Naive B cell (primary cell): ENCODE measurements at regions not wholly inside any gene's neighbourhood (a gene's known extent, or its start where the extent isn't known, plus 50 kb on each side); places are given as distances from the start of the nearest gene placed in this dataset.

Experiments used
- ATAC-seq, 2 donors: fragments of 150-1000 bp; cut with Tn5 transposase; 2 replicates each; pipeline ENCODE4 v1.10.0; 2021; ENCODE audit warnings: low read depth in 2 of 2, mild to moderate bottlenecking in 2 of 2, moderate library complexity in 2 of 2
- DNase-seq: peaks from one replicate; pipeline ENCODE4 v3.0.0; 2022
- H3K27ac Mint-ChIP-seq, 6 donors: one replicate each; pipeline ENCODE4 v1.8.0; 2020 to 2022; ENCODE audit warnings: mild to moderate bottlenecking in 6 of 6, mixed read lengths in 6 of 6, moderate library complexity in 5 of 6, inconsistent platforms in 2 of 6
- H3K27me3 Mint-ChIP-seq, 3 donors: one replicate each; pipeline ENCODE4 v1.8.0; 2021 to 2022; ENCODE audit warnings: mixed read lengths in 3 of 3, mild to moderate bottlenecking in 1 of 3
- H3K36me3 Mint-ChIP-seq, 2 donors: one replicate each; pipeline ENCODE4 v1.8.0; 2020 to 2022; ENCODE audit warnings: mixed read lengths in 2 of 2, inconsistent platforms in 1 of 2, mild to moderate bottlenecking in 1 of 2
- H3K4me1 Mint-ChIP-seq, 3 donors: one replicate each; pipeline ENCODE4 v1.8.0; 2020 to 2022; ENCODE audit warnings: mixed read lengths in 3 of 3, inconsistent platforms in 1 of 3, mild to moderate bottlenecking in 1 of 3, moderate library complexity in 1 of 3
- H3K4me3 Mint-ChIP-seq, 8 donors: one replicate each; pipeline ENCODE4 v1.8.0; 2020 to 2022; ENCODE audit warnings: mild to moderate bottlenecking in 8 of 8, mixed read lengths in 8 of 8, moderate library complexity in 8 of 8, inconsistent platforms in 2 of 8
- H3K9me3 Mint-ChIP-seq, 7 donors: one replicate each; pipeline ENCODE4 v1.8.0; 2020 to 2022; ENCODE audit warnings: mixed read lengths in 7 of 7, mild to moderate bottlenecking in 5 of 7, inconsistent platforms in 2 of 7, moderate library complexity in 1 of 7

DNA sequence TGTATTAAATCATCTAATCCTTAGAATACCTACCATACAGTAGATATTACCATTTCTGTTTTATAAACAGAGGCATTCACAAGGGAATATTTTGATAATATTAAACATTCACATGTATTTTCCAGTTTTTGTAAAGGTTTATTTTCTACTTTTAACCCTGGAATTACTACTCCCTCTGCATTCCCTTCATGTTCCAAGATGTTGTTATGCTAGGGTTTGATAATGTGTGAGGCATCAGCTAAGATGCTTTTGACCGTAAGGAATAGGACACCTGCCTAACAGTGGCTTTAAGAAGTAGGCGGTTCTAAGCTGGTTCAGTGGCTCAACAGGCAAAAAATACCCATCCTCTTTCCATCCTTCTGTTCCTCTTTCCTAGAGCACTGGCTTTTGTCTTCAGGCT is 131.9 kb upstream of the USP24 start:
- Mint-ChIP-seq H3K36me3 (no peaks in the 10 kb centered on the region), H3K4me3 (no peak overlapping the region), H3K9me3 (peaks cover 0 to 6% (median 0%) of the 10 kb centered on the region in 7 donors), H3K4me1 (no peaks in the 10 kb centered on the region), H3K27me3 (peaks cover 21 to 61% (median 56%) of the 10 kb centered on the region in 3 donors), H3K27ac (no peak overlapping the region)
- DNase-seq: no peak
- no peak for ATAC-seq

DNA sequence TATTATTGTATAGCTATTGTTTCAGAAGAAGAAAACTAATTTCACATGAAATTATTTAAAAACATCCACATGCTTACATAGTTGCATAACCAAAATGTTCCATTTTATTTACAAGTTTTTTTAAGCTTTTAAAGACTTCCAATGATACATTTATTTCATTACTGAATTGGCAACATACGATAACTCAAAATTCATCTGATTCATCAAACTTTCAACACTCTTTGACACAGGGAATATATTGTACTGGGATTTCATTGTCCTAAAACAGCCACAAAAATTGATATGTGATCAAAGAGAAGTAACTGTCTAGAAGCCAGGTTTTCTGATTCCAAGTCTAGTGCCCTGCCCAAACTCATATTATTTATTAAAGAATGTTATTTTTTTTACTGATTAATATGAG is 131.4 kb upstream of the USP24 start:
- no peaks in the 10 kb centered on the region for H3K4me1 Mint-ChIP-seq
- H3K36me3 Mint-ChIP-seq: no peaks in the 10 kb centered on the region
- H3K27ac Mint-ChIP-seq: no peak overlapping the region
- ATAC-seq (no peak), DNase-seq (no peak)
- H3K4me3 Mint-ChIP-seq: no peak overlapping the region
- peaks cover 16 to 57% (median 56%) of the 10 kb centered on the region in 3 donors for H3K27me3 Mint-ChIP-seq
- H3K9me3 Mint-ChIP-seq: peaks cover 0 to 6% (median 0%) of the 10 kb centered on the region in 7 donors

DNA sequence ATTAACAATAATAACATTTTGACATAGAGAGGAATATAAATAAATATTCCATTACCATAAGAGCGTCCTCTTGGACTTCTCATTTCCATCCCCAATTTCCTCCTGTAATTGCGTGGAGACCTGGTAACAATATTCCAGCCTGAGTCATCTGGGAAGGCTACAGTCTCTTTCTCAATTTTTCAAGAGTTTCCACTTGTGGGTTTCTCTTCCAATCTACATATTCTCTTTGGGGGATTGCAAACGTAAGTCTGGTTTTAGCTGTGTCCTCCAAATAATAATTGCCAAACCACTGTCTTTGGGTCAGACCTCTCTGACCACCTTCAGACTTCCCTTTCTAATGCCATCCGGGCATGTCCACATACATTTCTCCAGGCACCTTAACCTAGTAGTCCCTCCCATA is 124.5 kb upstream of the USP24 start:
- DNase-seq (no peak), ATAC-seq (no peak)
- peaks cover 0 to 3% (median 0%) of the 10 kb centered on the region in 3 donors for H3K4me1 Mint-ChIP-seq
- H3K4me3 Mint-ChIP-seq: no peak overlapping the region
- no peak overlapping the region for H3K27ac Mint-ChIP-seq
- H3K9me3 Mint-ChIP-seq: peaks cover 6 to 23% (median 9%) of the 10 kb centered on the region in 7 donors
- peaks cover 6 to 25% (median 22%) of the 10 kb centered on the region in 3 donors for H3K27me3 Mint-ChIP-seq
- peaks cover 9 to 14% of the 10 kb centered on the region in 2 donors for H3K36me3 Mint-ChIP-seq

DNA sequence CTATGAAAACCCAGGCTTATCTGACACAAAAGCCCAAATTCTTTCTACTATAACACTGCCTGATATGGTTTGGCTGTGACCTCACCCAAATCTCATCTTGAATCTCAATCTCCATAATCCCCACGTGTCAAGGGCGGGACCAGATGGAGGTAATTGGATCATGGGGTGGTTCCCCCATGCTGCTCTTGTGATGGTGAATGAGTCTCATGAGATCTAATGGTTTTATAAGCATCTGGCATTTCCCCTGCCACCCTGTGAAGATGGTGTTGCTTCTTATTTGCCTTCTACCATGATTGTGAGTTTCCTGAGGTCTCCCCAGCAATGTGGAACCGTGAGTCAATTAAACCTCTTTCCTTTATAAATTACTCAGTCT is 123.3 kb upstream of the USP24 start:
- Mint-ChIP-seq H3K27ac (no peak overlapping the region), H3K4me3 (no peak overlapping the region), H3K9me3 (peaks cover 6 to 23% (median 9%) of the 10 kb centered on the region in 7 donors), H3K4me1 (peaks cover 0 to 5% (median 0%) of the 10 kb centered on the region in 3 donors), H3K27me3 (peaks cover 6 to 38% (median 21%) of the 10 kb centered on the region in 3 donors), H3K36me3 (peaks cover 9 to 14% of the 10 kb centered on the region in 2 donors)
- ATAC-seq (no peak), DNase-seq (no peak)

DNA sequence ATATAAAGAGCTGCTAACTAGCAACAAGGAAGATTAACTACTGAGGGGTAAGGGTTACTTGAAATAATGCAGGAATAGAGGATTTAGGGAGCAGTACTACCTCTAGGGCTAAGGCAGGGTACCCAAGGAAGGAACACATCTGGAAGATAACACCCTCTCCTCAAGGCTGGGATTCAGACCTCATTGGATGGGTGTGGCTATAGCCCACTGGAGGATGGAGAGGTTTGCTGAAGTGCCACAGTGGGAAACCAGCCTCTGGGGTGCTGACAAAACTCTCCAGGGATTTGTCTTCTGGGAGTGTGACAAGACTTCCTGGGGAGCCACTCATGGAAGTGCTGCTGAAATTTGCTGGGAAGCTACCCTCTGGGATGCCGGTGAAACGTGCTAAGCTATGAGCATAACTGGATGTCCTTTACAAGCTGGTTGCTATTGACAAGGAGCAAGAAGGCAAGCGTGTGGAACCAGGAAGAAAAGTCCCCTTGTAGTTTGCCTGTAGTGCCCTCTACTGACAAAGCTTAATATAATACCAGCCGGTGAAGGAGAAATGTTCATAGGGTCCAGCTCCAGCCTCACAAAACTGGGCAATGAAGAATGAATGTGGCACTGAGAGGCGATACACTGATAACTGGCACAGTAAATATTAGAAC is 122.8 kb upstream of the USP24 start:
- peak in 1 of 2 donors; percentile 40 for ATAC-seq
- peak; percentile 8 for DNase-seq
- peaks cover 0 to 6% (median 0%) of the 10 kb centered on the region in 3 donors for H3K4me1 Mint-ChIP-seq
- H3K27me3 Mint-ChIP-seq: peaks cover under 1 to 40% (median 19%) of the 10 kb centered on the region in 3 donors
- peaks cover 6 to 20% (median 9%) of the 10 kb centered on the region in 7 donors for H3K9me3 Mint-ChIP-seq
- H3K27ac Mint-ChIP-seq: no peak overlapping the region
- H3K4me3 Mint-ChIP-seq: no peak overlapping the region
- H3K36me3 Mint-ChIP-seq: peaks cover 9 to 14% of the 10 kb centered on the region in 2 donors

DNA sequence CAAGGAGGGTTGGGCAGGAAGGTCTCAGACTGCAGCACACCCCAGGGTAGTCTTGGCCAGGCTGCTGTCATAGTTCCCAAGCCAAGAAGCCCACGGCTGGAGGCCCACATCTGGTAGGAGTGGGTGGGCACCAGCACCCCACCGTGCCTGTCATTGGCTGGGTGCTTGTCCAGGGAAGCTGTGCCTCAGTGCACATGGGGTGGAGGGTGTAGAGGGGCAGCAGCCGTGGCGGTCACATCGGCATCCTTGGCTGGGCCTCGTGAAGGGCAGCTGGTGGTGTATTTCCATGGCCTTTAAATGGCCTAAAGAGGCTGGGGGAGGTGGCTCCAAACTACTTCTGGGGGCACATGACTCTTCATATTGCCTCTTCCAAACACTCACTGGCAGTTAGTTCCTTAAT is 119.6 kb upstream of the USP24 start:
- Mint-ChIP-seq H3K36me3 (peaks cover 1 to 2% of the 10 kb centered on the region in 2 donors), H3K4me3 (no peak overlapping the region), H3K9me3 (peaks cover 1 to 6% (median 2%) of the 10 kb centered on the region in 7 donors), H3K4me1 (peaks cover 0 to 6% (median 0%) of the 10 kb centered on the region in 3 donors), H3K27ac (no peak overlapping the region), H3K27me3 (peaks cover 2 to 33% (median 5%) of the 10 kb centered on the region in 3 donors)
- ATAC-seq (no peak), DNase-seq (no peak)

DNA sequence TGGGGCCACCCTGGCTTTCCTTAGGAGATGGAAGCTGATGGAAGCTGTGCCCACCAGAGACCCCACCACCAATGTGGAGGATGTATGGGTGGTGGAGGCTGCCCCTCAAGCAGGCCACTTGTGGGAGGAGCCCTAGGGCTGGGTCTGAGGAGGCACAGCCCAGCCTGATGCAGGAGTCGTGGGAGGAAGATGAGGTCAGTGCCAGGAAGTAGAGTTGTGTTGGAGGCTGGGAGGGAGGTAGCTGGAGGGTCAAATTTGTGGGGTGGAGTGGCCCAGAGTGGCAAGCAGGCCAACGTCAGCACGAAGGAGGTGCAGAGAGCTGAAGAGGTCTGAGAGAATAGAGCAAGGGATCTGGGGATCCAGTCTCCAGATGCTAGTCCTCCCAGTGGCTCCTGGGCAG is 119.0 kb upstream of the USP24 start:
- Mint-ChIP-seq H3K27ac (no peak overlapping the region), H3K27me3 (peaks cover 4 to 31% (median 5%) of the 10 kb centered on the region in 3 donors), H3K9me3 (peaks cover 0 to 3% (median 0%) of the 10 kb centered on the region in 7 donors), H3K4me1 (peaks cover 0 to 6% (median 0%) of the 10 kb centered on the region in 3 donors), H3K36me3 (no peaks in the 10 kb centered on the region), H3K4me3 (no peak overlapping the region)
- ATAC-seq (no peak), DNase-seq (no peak)

DNA sequence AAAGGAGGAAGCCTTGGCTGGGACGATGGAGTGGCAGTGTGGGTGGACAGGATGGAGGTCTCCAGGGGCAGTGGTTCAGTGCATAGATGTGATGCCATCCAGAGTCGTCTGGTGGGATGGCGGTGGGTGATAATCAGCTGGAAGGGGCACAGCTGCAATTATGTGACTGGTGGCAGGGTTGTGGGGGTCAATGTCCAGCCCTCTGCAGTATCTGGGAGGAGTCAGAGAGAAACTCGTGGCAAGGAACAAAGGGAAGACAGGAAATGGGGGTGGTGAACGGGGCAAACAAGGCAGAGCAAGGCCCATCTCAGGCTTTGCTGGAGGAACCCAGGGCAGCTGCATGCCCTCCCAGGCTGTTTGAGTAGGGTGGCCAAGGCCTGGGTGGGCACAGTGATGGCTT is 118.3 kb upstream of the USP24 start:
- Mint-ChIP-seq H3K9me3 (peaks cover 0 to 2% (median 0%) of the 10 kb centered on the region in 7 donors), H3K36me3 (no peaks in the 10 kb centered on the region), H3K4me3 (peak overlapping the region in 1 of 8 donors; percentile 61), H3K27me3 (peaks cover 4 to 31% (median 5%) of the 10 kb centered on the region in 3 donors), H3K27ac (no peak overlapping the region), H3K4me1 (peaks cover 0 to 6% (median 0%) of the 10 kb centered on the region in 3 donors)
- ATAC-seq: no peak
- DNase-seq: no peak

DNA sequence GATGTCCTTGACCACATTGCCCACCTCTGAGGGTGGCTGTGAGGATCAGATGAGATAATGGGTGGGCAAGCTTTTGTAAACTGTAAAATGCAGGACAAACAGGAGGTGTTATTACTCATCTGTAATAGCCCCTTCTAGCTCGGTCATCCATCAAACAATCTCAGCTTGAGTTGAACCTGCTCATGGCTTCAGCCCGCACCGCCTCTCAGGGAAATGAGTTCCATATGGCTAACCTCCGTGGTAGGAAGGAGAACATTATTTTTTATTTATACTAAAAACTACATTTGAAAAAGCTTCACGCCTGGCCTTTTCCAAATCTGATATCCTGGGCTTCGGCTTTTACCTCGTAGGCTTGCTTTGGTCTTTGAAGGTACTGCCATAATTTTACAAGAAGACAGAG is 116.2 kb upstream of the USP24 start:
- H3K27ac Mint-ChIP-seq: no peak overlapping the region
- no peaks in the 10 kb centered on the region for H3K9me3 Mint-ChIP-seq
- H3K4me1 Mint-ChIP-seq: peaks cover 0 to 3% (median 0%) of the 10 kb centered on the region in 3 donors
- ATAC-seq: no peak
- H3K27me3 Mint-ChIP-seq: peaks cover 4 to 46% (median 11%) of the 10 kb centered on the region in 3 donors
- DNase-seq: no peak
- no peaks in the 10 kb centered on the region for H3K36me3 Mint-ChIP-seq
- H3K4me3 Mint-ChIP-seq: no peak overlapping the region

DNA sequence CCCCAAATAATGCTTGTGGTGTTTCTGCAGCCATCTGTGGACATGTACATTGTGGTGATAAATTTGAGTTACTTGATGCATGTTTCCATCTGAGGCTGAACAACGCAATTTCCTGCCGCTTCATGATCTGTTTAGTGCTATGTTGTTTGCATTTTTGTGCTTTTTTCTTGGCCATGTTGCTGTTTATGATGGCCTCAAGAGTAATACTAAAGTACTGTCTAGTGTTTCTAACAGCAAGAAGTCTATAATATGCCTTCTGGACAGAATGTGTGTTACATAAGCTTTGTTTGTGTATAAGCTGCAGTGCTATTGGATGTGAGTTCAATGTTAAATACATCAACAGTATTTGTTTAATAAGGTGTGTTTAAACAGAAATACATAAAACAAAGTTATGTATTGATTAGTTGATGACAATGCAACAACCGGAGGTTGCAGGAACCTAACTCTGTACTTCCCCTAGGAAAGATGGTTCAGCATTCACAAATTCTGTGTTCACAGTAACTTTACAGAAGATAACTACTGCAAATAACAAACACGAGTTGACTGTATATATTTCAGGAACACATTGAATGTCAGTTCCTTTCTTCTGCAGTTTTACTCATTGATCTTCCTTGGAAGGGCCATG is 114.8 kb upstream of the USP24 start:
- peaks cover 4 to 46% (median 16%) of the 10 kb centered on the region in 3 donors for H3K27me3 Mint-ChIP-seq
- peak overlapping the region in 1 of 6 donors; percentile 18 for H3K27ac Mint-ChIP-seq
- ATAC-seq: no peak
- no peak for DNase-seq
- no peaks in the 10 kb centered on the region for H3K9me3 Mint-ChIP-seq
- H3K4me3 Mint-ChIP-seq: no peak overlapping the region
- H3K36me3 Mint-ChIP-seq: no peaks in the 10 kb centered on the region
- peaks cover 0 to 3% (median 0%) of the 10 kb centered on the region in 3 donors for H3K4me1 Mint-ChIP-seq

DNA sequence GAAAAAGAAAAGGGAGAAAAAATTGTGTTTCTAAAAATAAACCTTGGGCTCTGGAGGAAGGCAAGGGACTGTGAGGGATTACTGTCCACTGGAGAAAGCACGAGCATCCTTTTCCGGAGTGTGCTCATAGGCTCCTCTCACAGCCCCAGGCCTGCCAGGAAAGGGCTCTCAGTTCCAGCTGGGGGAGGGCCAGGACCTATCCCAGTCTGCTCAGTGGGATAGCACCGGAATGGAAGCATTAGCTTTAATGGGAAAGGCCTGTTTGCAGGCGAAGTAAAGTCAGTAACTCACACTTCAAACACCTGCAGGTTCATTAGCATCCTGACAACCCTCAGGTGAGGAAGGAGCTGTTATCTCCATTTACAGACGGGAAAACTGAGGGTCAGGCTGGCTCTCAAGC is 113.9 kb upstream of the USP24 start:
- ATAC-seq (no peak), DNase-seq (no peak)
- H3K36me3 Mint-ChIP-seq: no peaks in the 10 kb centered on the region
- H3K4me1 Mint-ChIP-seq: peaks cover 0 to 3% (median 0%) of the 10 kb centered on the region in 3 donors
- no peak overlapping the region for H3K4me3 Mint-ChIP-seq
- H3K9me3 Mint-ChIP-seq: no peaks in the 10 kb centered on the region
- H3K27ac Mint-ChIP-seq: peak overlapping the region in 1 of 6 donors; percentile 17
- peaks cover 4 to 38% (median 22%) of the 10 kb centered on the region in 3 donors for H3K27me3 Mint-ChIP-seq

DNA sequence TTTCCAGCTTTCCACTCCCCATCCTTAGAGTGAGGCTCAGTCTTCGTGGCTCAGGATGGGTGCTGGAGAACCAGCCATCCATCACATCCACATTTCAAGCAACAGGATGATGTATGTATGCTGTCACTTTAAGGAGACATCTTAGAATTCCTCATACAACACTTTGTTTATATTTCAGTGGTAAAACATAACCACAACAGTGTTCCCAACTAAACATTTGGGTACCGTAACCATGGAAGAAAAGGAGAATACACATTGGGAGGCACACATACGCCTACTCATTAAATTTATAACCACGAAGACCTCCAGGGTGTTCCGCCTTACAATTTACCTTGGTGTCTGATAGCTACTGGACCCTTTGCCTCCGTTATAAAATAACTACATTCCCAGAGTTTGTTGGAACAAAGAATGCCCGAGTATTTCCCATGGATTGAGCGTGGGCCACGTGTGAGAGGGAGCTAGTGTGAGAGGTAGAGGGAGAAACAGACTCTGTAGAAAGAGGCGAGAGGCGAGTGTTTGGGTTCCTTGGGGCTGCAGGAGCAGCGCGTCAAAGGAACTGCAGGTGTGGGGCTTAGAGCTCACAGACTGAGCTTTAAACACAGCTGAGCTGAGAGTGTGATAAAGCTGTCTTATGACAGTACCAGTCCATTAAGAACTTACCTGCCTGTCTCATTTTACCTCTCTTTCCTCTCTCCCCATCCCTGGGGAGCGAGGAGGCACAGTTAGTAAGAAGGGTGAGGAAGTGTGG is 111.5 kb upstream of the USP24 start:
- ATAC-seq: no peak
- no peak overlapping the region for H3K27ac Mint-ChIP-seq
- no peak for DNase-seq
- H3K4me1 Mint-ChIP-seq: no peaks in the 10 kb centered on the region
- H3K9me3 Mint-ChIP-seq: no peaks in the 10 kb centered on the region
- H3K27me3 Mint-ChIP-seq: peaks cover 4 to 18% (median 16%) of the 10 kb centered on the region in 3 donors
- H3K36me3 Mint-ChIP-seq: no peaks in the 10 kb centered on the region
- no peak overlapping the region for H3K4me3 Mint-ChIP-seq

DNA sequence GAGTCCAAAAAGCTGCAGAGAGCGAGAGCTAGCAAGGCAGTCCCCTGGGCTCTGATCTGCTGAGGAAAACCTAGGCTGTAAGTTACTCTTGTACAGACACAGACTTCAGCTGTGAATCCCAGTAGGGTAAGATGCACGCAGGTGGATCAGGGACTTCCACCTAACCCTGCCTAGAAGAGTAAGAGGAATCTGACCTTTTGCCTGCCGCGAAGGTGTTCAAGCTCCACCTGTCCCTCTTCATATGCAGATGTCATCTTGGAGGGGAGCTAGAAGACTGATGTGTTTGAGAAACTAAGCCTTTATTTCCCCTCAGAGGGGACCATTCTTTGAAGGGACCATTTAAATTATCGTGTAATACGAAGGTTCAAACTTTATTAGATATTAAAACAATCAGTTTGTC is 108.6 kb upstream of the USP24 start:
- Mint-ChIP-seq H3K4me1 (no peaks in the 10 kb centered on the region), H3K27me3 (peaks cover 7 to 28% (median 21%) of the 10 kb centered on the region in 3 donors), H3K4me3 (no peak overlapping the region), H3K9me3 (no peaks in the 10 kb centered on the region), H3K36me3 (no peaks in the 10 kb centered on the region), H3K27ac (no peak overlapping the region)
- DNase-seq (no peak), ATAC-seq (no peak)
